Left renal pelvis (tissue), 4 donors: ENCODE measurements at regions not wholly inside any gene's neighbourhood (a gene's known extent, or its start where the extent isn't known, plus 50 kb on each side); places are given as distances from the start of the nearest gene placed in this dataset.

Experiments
- DNase-seq, 4 donors: peaks; one replicate each; pipeline ENCODE4 v3.0.0-alpha.2; 2013; ENCODE audit warnings: low read depth in 4 of 4, low spot score in 3 of 4

DNA sequence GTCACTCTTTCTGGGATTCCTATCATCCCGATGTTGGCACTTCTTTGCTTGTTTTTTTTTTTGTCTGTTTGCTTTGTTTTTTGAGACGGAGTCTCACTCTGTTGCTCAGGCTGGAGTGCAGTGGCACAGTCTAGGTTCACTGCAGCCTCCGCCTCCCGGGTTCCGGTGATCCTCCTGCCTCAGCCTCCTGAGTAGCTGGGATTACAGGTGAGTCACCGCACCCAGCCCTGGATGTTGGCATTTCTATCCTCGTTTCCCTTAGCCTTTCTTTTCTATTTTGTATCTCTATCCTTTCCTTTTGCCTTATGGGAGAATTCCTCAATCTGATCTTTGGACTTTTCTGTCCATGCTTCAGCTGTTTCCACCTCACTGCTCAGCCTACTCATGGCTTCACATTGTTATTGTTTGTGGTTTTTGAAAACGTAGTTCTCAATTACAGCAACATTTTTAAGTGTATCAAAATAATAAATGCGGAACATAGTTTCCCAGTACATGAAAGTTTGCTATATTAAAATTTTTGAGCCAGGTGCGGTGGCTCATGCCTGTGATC is 62.1 kb upstream of the ZNF516 start:
- DNase-seq: no peak

GRCh38 chr18:76554547-76555222 is 59.6 kb upstream of the ZNF516 start:
- DNase-seq: no peak

GRCh38 chr18:76553715-76554546 is 58.9 kb upstream of the ZNF516 start:
- no peak for DNase-seq

DNA sequence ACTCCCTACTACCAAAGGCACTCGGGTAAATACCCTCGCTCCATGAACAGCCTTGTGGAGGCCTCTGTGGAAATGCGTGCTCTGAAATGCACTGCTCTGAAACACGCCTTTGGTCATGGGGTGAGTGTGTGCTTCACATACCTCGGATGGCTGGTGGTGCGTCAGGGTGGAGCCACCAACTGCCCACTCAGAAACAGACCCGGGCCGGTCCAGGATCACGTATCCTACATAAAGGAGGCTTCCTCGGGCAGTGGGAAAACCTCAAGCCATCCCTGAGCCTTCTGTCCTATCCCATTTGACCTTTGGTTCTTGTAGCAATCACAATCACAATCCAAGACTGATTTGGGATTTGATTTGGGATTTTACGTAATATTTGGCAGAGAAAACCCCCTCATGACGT is 53.5 kb upstream of the ZNF516 start:
- DNase-seq: no peak

DNA sequence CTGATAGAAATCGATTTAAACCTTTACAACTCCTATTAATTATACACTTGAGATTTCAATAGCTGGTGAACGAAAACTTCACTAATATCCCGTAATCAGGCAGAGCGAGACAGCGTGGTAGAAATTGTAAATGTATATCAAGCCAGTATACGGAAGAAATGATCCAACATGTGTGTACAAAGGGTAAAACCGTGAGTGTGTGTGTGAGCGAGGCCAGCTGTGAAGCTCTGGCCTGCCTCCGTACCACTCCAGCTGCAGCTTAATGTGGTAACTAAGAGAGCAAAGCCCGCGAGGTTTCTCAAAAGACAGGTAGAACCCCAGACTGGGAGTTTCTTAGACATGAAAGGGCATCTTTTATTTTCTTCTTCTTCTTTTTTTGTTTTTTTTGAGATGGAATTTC is 52.3 kb upstream of the ZNF516 start:
- DNase-seq: no peak

DNA sequence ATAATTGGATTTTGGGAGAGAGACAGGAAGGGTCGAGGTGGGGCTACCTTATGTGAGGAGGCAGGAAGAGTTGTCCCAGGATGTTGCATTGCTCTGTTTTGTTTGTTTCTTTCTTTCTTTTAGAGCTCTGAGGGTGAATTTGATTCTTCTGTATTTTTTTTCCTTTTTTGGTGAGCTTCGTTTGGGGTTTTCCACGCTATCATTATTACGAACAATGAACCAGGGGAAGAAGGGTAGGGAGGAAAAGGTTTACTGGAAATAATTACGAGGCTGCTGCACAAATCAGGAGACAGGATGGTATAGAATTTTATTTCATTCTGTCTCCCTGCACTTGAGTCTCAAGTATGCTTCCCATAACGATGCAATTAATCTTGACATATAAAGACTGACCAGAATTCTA is 51.4 kb upstream of the ZNF516 start:
- DNase-seq: no peak

DNA sequence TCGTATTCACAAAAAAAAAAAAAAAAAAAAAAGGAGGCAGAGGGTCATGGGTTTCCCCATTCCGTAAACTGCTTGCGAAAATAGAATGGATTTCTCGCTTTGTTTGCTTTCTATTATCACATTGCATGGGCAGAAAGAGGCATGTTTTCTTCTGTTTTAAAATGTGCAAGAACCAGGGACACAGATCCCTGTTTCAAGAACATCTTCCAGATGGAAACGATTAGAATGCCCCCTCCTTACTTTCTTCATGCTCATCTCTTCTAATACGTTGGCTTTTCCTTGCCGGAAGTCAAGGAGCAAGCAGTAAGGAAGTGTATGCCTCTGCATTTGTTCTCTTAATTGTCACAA is 51.0 kb upstream of the ZNF516 start:
- DNase-seq: no peak

- DNase-seq: no peak
Observed at GRCh38 chr18:76545433-76546087, 50.5 kb upstream of the ZNF516 start.

- DNase-seq: no peak
Observed at GRCh38 chr18:76544511-76545345, 49.7 kb upstream of the ZNF516 start.
